ENCODE measurements at regions not wholly inside any gene's neighbourhood (a gene's known extent, or its start where the extent isn't known, plus 50 kb on each side); places are given as distances from the start of the nearest gene placed in this dataset.

- H3K27ac Mint-ChIP-seq, result no peak overlapping the region
- H3K9ac ChIP-seq, result no peak overlapping the region
- H2AFZ ChIP-seq (replicated peaks), result no peak overlapping the region
- H3K4me3 ChIP-seq, result no peak overlapping the region
- DNase-seq (ENCODE audit: low spot score), result no peak
- H3K9me3 ChIP-seq (ENCODE audit: low read depth), result no peaks in the 10 kb centered on the region
- no peaks in the 10 kb centered on the region for H4K20me1 ChIP-seq (ENCODE audit: low read depth)
- H3K27me3 Mint-ChIP-seq (ENCODE audit: insufficient read depth, low read depth), result peaks cover 14% of the 10 kb centered on the region
- no peaks in the 10 kb centered on the region for H3K79me2 ChIP-seq (ENCODE audit: low read depth)
- H3F3A ChIP-seq (ENCODE audit: low read depth), result no peaks in the 10 kb centered on the region
- no peak overlapping the region for H3K27ac ChIP-seq
- no peaks in the 10 kb centered on the region for H3K36me3 Mint-ChIP-seq
- H3K36me3 ChIP-seq, result no peaks in the 10 kb centered on the region
- no peak overlapping the region for H3K4me3 Mint-ChIP-seq
- peaks cover 7% of the 10 kb centered on the region for H3K4me1 ChIP-seq
- H3K4me2 ChIP-seq, result no peak overlapping the region
- TF ChIP-seq CTCF (IDR thresholded peaks at IDR 0.05) (no peak), EZH2 (IDR thresholded peaks at IDR 0.05) (no peak), EZH2phosphoT487 (IDR thresholded peaks at IDR 0.05) (no peak)
- peaks cover 15% of the 10 kb centered on the region for H3K4me1 Mint-ChIP-seq
- no peaks in the 10 kb centered on the region for H3K9me3 Mint-ChIP-seq
- H3K27me3 ChIP-seq, result peaks cover 52% of the 10 kb centered on the region
Observed at GRCh38 chr5:171632616-171633015, 153.0 kb upstream of the SMIM23 start.

GRCh38 chr5:171633776-171634470 is 151.7 kb upstream of the SMIM23 start:
- no peaks in the 10 kb centered on the region for H3K36me3 Mint-ChIP-seq
- no peak overlapping the region for H2AFZ ChIP-seq (replicated peaks)
- H3K4me3 Mint-ChIP-seq, result no peak overlapping the region
- H3K36me3 ChIP-seq, result no peaks in the 10 kb centered on the region
- H3K27ac Mint-ChIP-seq, result no peak overlapping the region
- H4K20me1 ChIP-seq (ENCODE audit: low read depth), result no peaks in the 10 kb centered on the region
- H3K9me3 Mint-ChIP-seq, result no peaks in the 10 kb centered on the region
- no peaks in the 10 kb centered on the region for H3K79me2 ChIP-seq (ENCODE audit: low read depth)
- H3K27me3 ChIP-seq, result peaks cover 39% of the 10 kb centered on the region
- TF ChIP-seq EZH2phosphoT487 (IDR thresholded peaks at IDR 0.05) (no peak), CTCF (IDR thresholded peaks at IDR 0.05) (no peak), EZH2 (IDR thresholded peaks at IDR 0.05) (no peak)
- H3K9me3 ChIP-seq (ENCODE audit: low read depth), result no peaks in the 10 kb centered on the region
- H3K4me3 ChIP-seq, result no peak overlapping the region
- peaks cover 7% of the 10 kb centered on the region for H3K4me1 ChIP-seq
- no peak for DNase-seq (ENCODE audit: low spot score)
- no peaks in the 10 kb centered on the region for H3F3A ChIP-seq (ENCODE audit: low read depth)
- no peak overlapping the region for H3K27ac ChIP-seq
- no peak overlapping the region for H3K4me2 ChIP-seq
- H3K4me1 Mint-ChIP-seq, result peaks cover 8% of the 10 kb centered on the region
- H3K27me3 Mint-ChIP-seq (ENCODE audit: insufficient read depth, low read depth), result peaks cover 4% of the 10 kb centered on the region
- H3K9ac ChIP-seq, result no peak overlapping the region

GRCh38 chr5:171634511-171634910 is 151.1 kb upstream of the SMIM23 start:
- Histone ChIP-seq H3K9ac (no peak overlapping the region), H2AFZ (replicated peaks) (no peak overlapping the region), H3K4me2 (no peak overlapping the region), H3K4me1 (peaks cover 7% of the 10 kb centered on the region), H3F3A (ENCODE audit: low read depth) (no peaks in the 10 kb centered on the region), H3K36me3 (no peaks in the 10 kb centered on the region), H3K27ac (no peak overlapping the region), H4K20me1 (ENCODE audit: low read depth) (no peaks in the 10 kb centered on the region), H3K4me3 (no peak overlapping the region), H3K9me3 (ENCODE audit: low read depth) (no peaks in the 10 kb centered on the region), H3K27me3 (peaks cover 33% of the 10 kb centered on the region), H3K79me2 (ENCODE audit: low read depth) (no peaks in the 10 kb centered on the region)
- H3K36me3 Mint-ChIP-seq, result no peaks in the 10 kb centered on the region
- peaks cover 2% of the 10 kb centered on the region for H3K27me3 Mint-ChIP-seq (ENCODE audit: insufficient read depth, low read depth)
- no peak for TF ChIP-seq CTCF (IDR thresholded peaks at IDR 0.05)
- TF ChIP-seq EZH2phosphoT487 (IDR thresholded peaks at IDR 0.05), result no peak
- no peak for TF ChIP-seq EZH2 (IDR thresholded peaks at IDR 0.05)
- H3K4me1 Mint-ChIP-seq, result peaks cover 7% of the 10 kb centered on the region
- H3K27ac Mint-ChIP-seq, result no peak overlapping the region
- no peak for DNase-seq (ENCODE audit: low spot score)
- H3K9me3 Mint-ChIP-seq, result no peaks in the 10 kb centered on the region
- no peak overlapping the region for H3K4me3 Mint-ChIP-seq

Data from neural progenitor cell (in vitro differentiated cells).